Dendritic cell treated with granulocyte-macrophage colony-stimulating factor and Interleukin-4, amounts not matched to agents 40 ng/mL and 50 ng/mL, for 4 days (primary cell): ENCODE measurements at regions not wholly inside any gene's neighbourhood (a gene's known extent, or its start where the extent isn't known, plus 50 kb on each side); places are given as distances from the start of the nearest gene placed in this dataset.

Experiments
- H3K27ac Mint-ChIP-seq: one replicate; pipeline ENCODE4 v1.8.0; 2022; ENCODE audit warnings: mild to moderate bottlenecking, mixed read lengths
- H3K27me3 Mint-ChIP-seq: one replicate; pipeline ENCODE4 v1.8.0; 2022; ENCODE audit warnings: mild to moderate bottlenecking, mixed read lengths
- H3K36me3 Mint-ChIP-seq: one replicate; pipeline ENCODE4 v1.8.0; 2022; ENCODE audit warnings: low read depth, mixed read lengths
- H3K4me1 Mint-ChIP-seq: one replicate; pipeline ENCODE4 v1.8.0; 2022; ENCODE audit warnings: low read depth, mixed read lengths
- H3K4me3 Mint-ChIP-seq: one replicate; pipeline ENCODE4 v1.8.0; 2022; ENCODE audit warnings: mild to moderate bottlenecking, moderate library complexity, mixed read lengths
- H3K9me3 Mint-ChIP-seq: one replicate; pipeline ENCODE4 v1.8.0; 2022; ENCODE audit warnings: mixed read lengths
- intact Hi-C: fragments of 100-400 bp; cut with micrococcal nuclease; formaldehyde crosslinking; loops from one replicate; pipeline ENCODE4 v1.15.0; 2022

GRCh38 chr16:35841632-35842031, 2382.2 kb downstream of the TP53TG3F start:
- H3K27ac Mint-ChIP-seq: no peak overlapping the region
- H3K9me3 Mint-ChIP-seq: peaks cover 61% of the 10 kb centered on the region
- H3K4me1 Mint-ChIP-seq: no peaks in the 10 kb centered on the region
- H3K27me3 Mint-ChIP-seq: no peaks in the 10 kb centered on the region
- H3K4me3 Mint-ChIP-seq: no peak overlapping the region
- no peaks in the 10 kb centered on the region for H3K36me3 Mint-ChIP-seq
- intact Hi-C loops: no loop called here

DNA sequence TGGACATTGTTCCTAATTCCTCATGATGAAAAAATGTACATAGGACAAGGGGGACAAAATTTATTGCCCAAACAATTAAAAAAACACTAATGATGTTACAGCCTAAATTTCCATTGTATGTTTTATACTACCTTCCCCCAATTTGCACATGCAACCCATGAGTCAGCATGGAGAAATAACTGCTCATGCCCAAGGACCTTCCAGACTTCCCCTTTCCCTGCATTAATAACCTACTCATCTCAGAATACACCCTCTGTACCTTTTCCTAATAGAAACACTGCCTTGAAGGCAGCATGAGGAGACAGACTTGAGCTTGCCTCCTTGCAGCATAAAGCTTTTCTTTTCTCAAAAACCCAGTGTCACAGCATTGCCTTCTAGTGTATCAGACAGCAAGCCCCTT, 2402.8 kb downstream of the TP53TG3F start:
- Mint-ChIP-seq H3K4me1 (no peaks in the 10 kb centered on the region), H3K4me3 (no peak overlapping the region), H3K9me3 (peaks cover 66% of the 10 kb centered on the region), H3K27me3 (no peaks in the 10 kb centered on the region), H3K36me3 (no peaks in the 10 kb centered on the region), H3K27ac (no peak overlapping the region)
- intact Hi-C loops: no loop called here

- Mint-ChIP-seq H3K36me3 (no peaks in the 10 kb centered on the region), H3K27me3 (no peaks in the 10 kb centered on the region), H3K4me3 (no peak overlapping the region), H3K4me1 (no peaks in the 10 kb centered on the region), H3K9me3 (peaks cover 81% of the 10 kb centered on the region), H3K27ac (no peak overlapping the region)
- intact Hi-C loops: no loop called here
Measured at GRCh38 chr16:35868630-35869029, 2409.2 kb downstream of the TP53TG3F start.

DNA sequence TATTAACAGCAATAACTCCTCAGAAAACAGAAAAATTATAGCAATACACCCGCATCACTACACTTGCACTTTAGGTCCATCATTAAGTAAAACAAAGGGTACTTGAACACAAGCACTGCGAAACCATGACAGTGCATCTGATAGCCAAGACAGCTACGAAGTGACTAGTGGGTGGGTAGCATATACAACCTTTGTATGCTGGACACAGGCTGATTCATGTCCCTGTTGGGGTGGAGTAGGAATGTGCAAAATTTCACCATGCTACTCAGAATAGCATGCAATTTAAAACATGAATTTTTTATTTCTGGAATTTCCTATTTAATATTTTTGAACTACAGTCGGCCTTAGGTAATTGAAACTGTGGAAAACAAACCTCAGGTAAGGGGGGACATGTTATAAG, 2414.1 kb downstream of the TP53TG3F start:
- Mint-ChIP-seq H3K9me3 (peaks cover 55% of the 10 kb centered on the region), H3K4me1 (no peaks in the 10 kb centered on the region), H3K36me3 (no peaks in the 10 kb centered on the region), H3K27ac (no peak overlapping the region), H3K27me3 (no peaks in the 10 kb centered on the region), H3K4me3 (no peak overlapping the region)
- intact Hi-C loops: no loop called here

GRCh38 chr16:35881654-35882053, 2422.2 kb downstream of the TP53TG3F start:
- H3K27ac Mint-ChIP-seq: no peak overlapping the region
- H3K4me3 Mint-ChIP-seq: no peak overlapping the region
- no peaks in the 10 kb centered on the region for H3K36me3 Mint-ChIP-seq
- no peaks in the 10 kb centered on the region for H3K4me1 Mint-ChIP-seq
- H3K27me3 Mint-ChIP-seq: no peaks in the 10 kb centered on the region
- H3K9me3 Mint-ChIP-seq: peaks cover 77% of the 10 kb centered on the region
- intact Hi-C loops: loop anchor here (10.0 kb wide), 1 partner anchor 53 kb away; no protein-coding TSS in a partner anchor

GRCh38 chr16:35906440-35906839, 2447.0 kb downstream of the TP53TG3F start:
- H3K27me3 Mint-ChIP-seq: no peaks in the 10 kb centered on the region
- intact Hi-C loops: no loop called here
- no peak overlapping the region for H3K4me3 Mint-ChIP-seq
- H3K4me1 Mint-ChIP-seq: no peaks in the 10 kb centered on the region
- H3K9me3 Mint-ChIP-seq: peaks cover 77% of the 10 kb centered on the region
- no peaks in the 10 kb centered on the region for H3K36me3 Mint-ChIP-seq
- no peak overlapping the region for H3K27ac Mint-ChIP-seq

DNA sequence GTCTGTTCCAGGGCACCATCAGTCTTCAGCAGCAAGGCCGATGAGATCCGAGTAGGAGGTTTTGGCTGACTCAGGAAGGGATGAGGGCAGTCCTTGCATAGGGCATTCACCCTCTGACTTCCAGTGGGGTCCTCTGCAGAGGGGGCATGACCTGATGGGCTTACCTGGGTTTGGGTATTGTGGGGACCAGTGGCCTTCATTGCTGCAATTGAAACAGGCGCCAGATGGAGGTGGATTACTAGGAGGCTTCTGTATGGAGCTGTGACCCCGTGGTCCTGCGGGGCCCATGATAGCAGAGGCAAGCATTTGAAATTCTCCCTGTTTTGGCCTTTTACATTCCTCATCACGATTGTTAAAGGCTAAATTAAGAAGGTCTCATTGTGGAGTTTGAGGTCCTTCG, 2448.7 kb downstream of the TP53TG3F start:
- peaks cover 84% of the 10 kb centered on the region for H3K9me3 Mint-ChIP-seq
- intact Hi-C loops: no loop called here
- no peak overlapping the region for H3K4me3 Mint-ChIP-seq
- H3K27me3 Mint-ChIP-seq: no peaks in the 10 kb centered on the region
- no peaks in the 10 kb centered on the region for H3K36me3 Mint-ChIP-seq
- no peaks in the 10 kb centered on the region for H3K4me1 Mint-ChIP-seq
- H3K27ac Mint-ChIP-seq: no peak overlapping the region

- no peak overlapping the region for H3K4me3 Mint-ChIP-seq
- intact Hi-C loops: no loop called here
- H3K4me1 Mint-ChIP-seq: no peaks in the 10 kb centered on the region
- no peaks in the 10 kb centered on the region for H3K27me3 Mint-ChIP-seq
- H3K36me3 Mint-ChIP-seq: no peaks in the 10 kb centered on the region
- peaks cover 92% of the 10 kb centered on the region for H3K9me3 Mint-ChIP-seq
- no peak overlapping the region for H3K27ac Mint-ChIP-seq
Measured at GRCh38 chr16:35908942-35909341, 2449.5 kb downstream of the TP53TG3F start.

DNA sequence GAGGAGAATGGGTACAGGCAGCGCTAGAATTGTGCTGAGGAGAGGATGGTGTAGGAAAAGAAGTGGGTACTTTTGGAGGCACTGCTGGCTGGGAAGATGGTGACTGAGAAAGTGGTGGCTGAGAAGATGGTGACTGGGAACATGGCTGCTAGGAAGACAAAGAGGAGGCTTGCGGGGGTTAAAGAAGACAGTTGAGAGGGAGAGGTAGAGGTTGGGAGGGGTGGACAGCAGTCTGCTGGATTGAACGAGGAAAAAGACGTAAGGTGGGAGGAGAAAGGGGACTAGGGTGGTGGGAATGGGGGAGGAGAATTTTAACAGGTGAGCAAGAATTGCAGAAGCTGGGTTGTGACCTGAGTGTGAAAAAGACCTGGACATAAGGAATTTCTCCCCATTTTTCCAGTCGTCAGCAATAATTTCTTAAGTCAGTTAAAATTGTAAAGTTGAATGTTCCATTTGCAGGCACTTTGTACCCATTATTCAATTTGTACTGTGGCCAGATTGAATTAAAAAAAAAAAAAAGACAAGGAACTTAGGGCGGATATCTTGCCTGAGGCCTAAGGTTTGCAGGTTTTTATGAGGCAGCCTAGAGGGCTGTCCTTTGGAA, 2450.0 kb downstream of the TP53TG3F start:
- no peak overlapping the region for H3K27ac Mint-ChIP-seq
- no peak overlapping the region for H3K4me3 Mint-ChIP-seq
- intact Hi-C loops: no loop called here
- H3K9me3 Mint-ChIP-seq: peaks cover 93% of the 10 kb centered on the region
- H3K4me1 Mint-ChIP-seq: no peaks in the 10 kb centered on the region
- H3K27me3 Mint-ChIP-seq: no peaks in the 10 kb centered on the region
- H3K36me3 Mint-ChIP-seq: no peaks in the 10 kb centered on the region

DNA sequence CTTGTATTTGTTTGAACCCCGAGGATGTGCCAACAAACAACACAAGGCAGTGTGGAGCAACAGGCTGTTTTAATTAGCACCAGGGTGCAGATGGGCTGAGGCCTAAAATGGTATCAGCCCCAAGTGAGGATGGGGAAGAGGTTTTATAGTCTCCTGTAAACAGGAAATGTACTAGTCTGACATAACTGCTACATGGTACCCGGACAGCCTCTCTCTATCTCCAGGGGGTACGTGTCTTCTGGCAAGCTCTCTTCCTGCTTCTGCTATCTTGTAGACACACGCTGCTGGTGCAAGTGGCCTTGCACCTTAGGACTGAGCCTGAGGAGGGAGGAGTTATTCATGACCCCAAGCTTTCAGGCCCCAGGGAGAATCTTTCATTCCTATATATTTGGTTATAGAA, 2451.0 kb downstream of the TP53TG3F start:
- no peak overlapping the region for H3K4me3 Mint-ChIP-seq
- H3K27ac Mint-ChIP-seq: no peak overlapping the region
- H3K9me3 Mint-ChIP-seq: peaks cover 91% of the 10 kb centered on the region
- H3K27me3 Mint-ChIP-seq: no peaks in the 10 kb centered on the region
- H3K36me3 Mint-ChIP-seq: no peaks in the 10 kb centered on the region
- intact Hi-C loops: loop anchor here (10.0 kb wide), 1 partner anchor 54 kb away; no protein-coding TSS in a partner anchor
- H3K4me1 Mint-ChIP-seq: no peaks in the 10 kb centered on the region

- H3K27me3 Mint-ChIP-seq: no peaks in the 10 kb centered on the region
- intact Hi-C loops: loop anchor here (10.0 kb wide), 1 partner anchor 53 kb away; no protein-coding TSS in a partner anchor
- no peaks in the 10 kb centered on the region for H3K4me1 Mint-ChIP-seq
- H3K4me3 Mint-ChIP-seq: no peak overlapping the region
- no peak overlapping the region for H3K27ac Mint-ChIP-seq
- peaks cover 76% of the 10 kb centered on the region for H3K9me3 Mint-ChIP-seq
- H3K36me3 Mint-ChIP-seq: no peaks in the 10 kb centered on the region
Measured at GRCh38 chr16:35911899-35912298, 2452.5 kb downstream of the TP53TG3F start.

DNA sequence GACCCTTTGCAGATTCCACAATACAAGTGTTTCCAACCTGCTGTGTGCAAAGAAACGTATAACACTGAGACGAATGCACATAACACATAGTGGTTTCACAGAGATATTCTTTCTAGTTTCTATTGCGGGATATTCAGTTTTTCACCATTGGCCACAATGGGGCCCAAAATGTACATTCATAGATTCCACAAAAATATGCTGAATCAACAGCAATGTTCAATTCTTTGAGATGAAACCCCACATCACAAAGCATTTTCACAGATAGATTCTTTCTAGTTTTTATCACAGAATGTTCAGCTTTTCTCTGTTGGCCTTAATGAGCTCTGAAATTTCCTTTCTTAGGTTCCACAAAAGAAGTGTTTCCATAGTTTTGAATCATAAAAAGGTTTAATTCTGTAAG, 2472.3 kb downstream of the TP53TG3F start:
- Mint-ChIP-seq H3K27ac (no peak overlapping the region), H3K9me3 (peaks cover 21% of the 10 kb centered on the region), H3K4me3 (no peak overlapping the region), H3K27me3 (no peaks in the 10 kb centered on the region), H3K36me3 (no peaks in the 10 kb centered on the region), H3K4me1 (no peaks in the 10 kb centered on the region)
- intact Hi-C loops: loop anchor here (10.0 kb wide), 1 partner anchor 47 kb away; no protein-coding TSS in a partner anchor
